Fibroblast of pulmonary artery (primary cell): ENCODE measurements at regions not wholly inside any gene's neighbourhood (a gene's known extent, or its start where the extent isn't known, plus 50 kb on each side); places are given as distances from the start of the nearest gene placed in this dataset.
"Not testable (repeated sequence)": the region's sequence is repeated elsewhere in the genome, so short reads cannot be mapped to it uniquely, and the experiment has no call there.

Experiments used
- DNase-seq: peaks from one replicate; pipeline ENCODE4 v3.0.0-alpha.2; 2010; ENCODE audit warnings: low read depth
- H3K4me3 ChIP-seq: replicated peaks from 2 replicates; pipeline ENCODE4 v1.5.1; 2011; ENCODE audit warnings: low read depth, mild to moderate bottlenecking, control low read depth, low read length, moderate library complexity
- TF ChIP-seq, protein P1 (sequence below): IDR thresholded peaks from 2 replicates; pipeline ENCODE4 v1.5.1; 2011; ENCODE audit warnings: mild to moderate bottlenecking, control low read depth, low read length, inconsistent platforms; ENCODE audit errors: missing control alignments

DNA sequence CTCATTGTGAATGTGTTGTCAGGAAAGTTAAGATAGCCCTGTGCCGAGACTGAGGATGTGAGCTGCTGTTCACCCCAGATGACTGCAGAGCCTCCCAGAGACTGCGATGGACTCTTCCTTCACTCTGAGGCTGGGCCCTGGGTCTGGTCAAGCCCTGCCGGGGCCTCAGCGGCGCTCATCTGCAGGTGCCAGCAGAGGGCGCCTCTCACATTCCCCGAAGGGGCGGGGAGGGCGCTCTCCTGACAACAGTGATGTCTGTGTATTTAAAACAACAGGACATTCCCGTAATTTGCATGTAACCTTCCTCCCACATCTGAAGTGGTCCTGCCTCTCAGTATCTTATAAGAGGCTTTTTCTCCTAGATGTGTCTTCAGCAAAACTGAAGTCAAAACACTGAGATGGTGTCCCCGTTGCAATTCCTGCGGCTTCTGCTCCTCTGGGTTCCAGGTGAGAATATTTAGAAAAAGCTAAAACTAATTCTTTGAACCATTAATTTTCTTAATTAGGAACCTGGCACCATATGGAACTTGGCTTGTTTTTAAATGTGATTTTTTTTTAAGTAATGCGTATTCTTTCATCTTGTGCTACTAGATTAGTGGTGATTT, 1377.9 kb downstream of the RPIA start:
- no peak for DNase-seq
- TF ChIP-seq, protein P1, sequence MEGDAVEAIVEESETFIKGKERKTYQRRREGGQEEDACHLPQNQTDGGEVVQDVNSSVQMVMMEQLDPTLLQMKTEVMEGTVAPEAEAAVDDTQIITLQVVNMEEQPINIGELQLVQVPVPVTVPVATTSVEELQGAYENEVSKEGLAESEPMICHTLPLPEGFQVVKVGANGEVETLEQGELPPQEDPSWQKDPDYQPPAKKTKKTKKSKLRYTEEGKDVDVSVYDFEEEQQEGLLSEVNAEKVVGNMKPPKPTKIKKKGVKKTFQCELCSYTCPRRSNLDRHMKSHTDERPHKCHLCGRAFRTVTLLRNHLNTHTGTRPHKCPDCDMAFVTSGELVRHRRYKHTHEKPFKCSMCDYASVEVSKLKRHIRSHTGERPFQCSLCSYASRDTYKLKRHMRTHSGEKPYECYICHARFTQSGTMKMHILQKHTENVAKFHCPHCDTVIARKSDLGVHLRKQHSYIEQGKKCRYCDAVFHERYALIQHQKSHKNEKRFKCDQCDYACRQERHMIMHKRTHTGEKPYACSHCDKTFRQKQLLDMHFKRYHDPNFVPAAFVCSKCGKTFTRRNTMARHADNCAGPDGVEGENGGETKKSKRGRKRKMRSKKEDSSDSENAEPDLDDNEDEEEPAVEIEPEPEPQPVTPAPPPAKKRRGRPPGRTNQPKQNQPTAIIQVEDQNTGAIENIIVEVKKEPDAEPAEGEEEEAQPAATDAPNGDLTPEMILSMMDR, result no peak
- no peak overlapping the region for H3K4me3 ChIP-seq

DNA sequence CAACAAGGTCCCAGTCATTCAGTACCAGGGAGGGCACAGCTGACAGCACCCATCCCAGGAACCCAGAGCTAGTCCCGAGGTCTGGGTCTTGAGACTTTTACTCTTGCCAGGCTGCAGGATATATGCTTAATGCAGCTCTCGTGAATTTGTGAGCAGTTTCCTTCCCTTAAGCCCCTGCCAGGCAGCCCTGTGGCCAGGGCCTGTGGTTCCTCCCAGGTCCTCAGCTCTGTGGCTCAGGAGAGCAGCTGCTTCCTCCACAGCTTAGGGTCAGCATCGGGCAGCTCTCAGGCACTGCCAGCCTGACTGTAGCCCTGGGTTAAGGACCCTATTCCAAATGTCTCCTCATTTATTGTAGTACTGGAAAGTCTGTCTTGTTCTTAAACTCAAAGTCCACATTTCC, 1384.8 kb downstream of the RPIA start:
- H3K4me3 ChIP-seq, result no peak overlapping the region
- TF ChIP-seq, protein P1, result no peak
- DNase-seq, result no peak

DNA sequence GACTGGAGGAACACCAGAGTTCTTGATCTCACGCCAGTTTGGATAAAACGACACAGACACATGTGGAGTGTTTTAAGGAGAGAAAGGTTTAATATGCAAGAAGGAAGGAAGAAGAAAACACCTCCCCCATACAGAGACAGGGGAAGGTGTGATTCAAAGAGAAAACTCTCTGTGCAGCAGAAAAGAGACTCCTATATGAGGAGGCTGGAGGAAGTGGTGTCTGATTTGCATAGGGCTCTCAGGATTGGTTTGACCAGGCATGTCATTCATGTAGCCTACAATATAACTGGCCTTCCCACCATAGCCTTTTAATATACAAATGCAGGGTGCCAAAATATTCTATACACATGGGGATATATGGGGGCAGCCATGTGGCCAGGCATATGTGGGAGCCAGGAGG, 1386.5 kb downstream of the RPIA start:
- no peak for DNase-seq
- TF ChIP-seq, protein P1, result no peak
- no peak overlapping the region for H3K4me3 ChIP-seq

DNA sequence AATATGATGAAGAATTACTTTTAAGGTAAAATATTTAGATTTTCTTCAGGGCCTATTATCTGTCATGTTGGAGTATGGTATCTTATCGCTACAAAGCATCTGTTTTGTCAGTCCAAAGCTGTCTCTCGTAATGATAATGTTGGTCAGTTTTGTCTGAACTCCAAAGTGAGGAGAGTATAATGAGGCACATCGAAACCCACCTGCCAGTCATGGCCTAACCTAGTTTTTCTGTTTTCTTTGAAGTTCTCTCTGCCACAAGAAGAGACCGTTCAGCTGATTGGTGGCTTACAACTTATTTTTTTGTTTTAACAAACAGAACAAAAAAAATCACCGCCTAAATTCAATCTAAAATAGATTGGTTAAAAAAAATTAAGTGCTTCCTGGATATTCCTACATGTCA, 1387.9 kb downstream of the RPIA start:
- no peak for DNase-seq
- TF ChIP-seq, protein P1, result no peak
- H3K4me3 ChIP-seq, result no peak overlapping the region

DNA sequence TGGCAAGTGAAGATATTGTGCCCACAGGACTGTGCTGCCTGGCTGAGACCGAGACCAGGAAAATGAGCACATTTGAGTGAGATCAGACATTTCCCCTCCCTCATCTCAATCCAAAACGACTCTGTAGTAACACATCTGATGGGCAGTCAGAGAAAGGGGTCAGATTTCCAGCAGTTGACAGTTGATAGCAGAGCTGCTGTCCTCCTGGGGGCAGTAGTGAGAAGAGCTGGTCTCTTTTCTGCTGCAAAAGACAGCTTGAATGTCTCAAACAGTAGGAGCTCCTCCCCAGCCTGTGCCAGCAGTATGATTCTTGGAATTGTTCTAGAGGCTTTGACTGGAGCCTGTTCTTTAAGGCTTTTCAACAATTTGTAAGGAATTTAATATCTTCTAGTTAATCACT, 1396.3 kb downstream of the RPIA start:
- not testable (repeated sequence) for H3K4me3 ChIP-seq, DNase-seq

DNA sequence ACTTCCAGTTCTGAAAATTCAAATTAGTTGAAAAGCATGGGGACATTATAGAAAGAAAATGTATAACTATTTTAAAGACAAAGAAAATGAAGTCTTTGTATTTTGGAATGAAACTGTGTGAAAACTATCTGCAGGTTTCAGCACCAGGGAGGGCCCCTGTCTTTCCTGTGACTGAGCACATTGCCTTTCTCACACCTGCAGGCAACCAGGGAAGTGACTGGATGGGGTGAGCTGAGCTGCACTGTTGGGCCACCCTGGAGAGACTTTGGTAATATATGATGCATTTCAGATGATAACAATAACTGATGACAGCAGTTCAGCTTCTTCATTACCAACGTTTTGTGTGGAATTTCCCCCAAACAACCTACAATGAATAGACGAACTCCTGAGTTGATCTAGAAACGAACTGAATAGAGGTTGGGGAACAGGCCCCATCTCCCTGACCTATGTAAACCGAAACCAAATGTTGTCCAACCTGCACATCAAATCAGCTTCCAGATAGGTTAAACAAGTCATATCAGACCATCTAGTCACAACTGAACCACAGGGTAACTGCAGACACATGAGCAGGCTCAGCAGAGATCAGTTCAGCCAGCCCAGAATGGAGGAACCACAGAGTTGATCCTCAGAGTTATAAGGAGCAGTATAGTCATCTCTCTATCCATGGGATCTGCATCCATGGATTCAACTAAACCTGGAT, 1402.2 kb downstream of the RPIA start:
- H3K4me3 ChIP-seq, DNase-seq: not testable (repeated sequence)

DNA sequence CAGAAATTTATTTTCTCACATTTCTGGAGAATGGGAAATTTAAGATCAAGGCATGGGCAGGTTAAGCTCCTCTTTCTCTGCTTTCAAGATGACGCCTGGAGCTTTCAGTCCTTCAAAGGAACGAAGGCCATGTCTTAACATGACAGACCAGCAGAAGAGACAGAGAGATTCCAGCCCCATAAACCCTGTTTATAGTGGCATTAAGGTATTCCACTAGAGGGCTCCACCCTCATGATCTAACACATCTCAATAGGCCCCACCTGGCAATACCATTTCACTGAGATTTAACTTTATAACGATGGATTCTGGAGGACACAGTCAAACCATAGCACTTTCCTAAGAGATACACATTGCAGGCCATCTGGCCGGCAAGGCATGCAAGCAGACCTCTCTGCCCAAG, 1406.1 kb downstream of the RPIA start:
- not testable (repeated sequence) for DNase-seq, H3K4me3 ChIP-seq

DNA sequence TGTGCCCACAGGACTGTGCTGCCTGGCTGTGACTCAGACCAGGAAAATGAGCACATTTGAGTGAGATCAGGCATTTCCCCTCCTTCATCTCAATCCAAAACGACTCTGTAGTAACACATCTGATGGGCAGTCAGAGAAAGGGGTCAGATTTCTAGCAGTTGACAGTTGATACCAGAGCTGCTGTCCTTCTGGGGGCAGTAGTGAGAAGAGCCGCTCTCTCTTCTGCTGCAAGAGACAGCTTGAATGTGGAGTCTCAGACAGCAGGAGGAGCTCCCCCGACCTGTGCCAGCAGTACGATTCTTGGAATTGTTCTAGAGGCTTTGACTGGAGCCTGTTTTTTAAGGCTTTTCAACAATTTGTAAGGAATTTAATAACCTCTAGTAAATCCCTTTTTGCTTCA, 1413.7 kb downstream of the RPIA start:
- H3K4me3 ChIP-seq, DNase-seq: not testable (repeated sequence)

DNA sequence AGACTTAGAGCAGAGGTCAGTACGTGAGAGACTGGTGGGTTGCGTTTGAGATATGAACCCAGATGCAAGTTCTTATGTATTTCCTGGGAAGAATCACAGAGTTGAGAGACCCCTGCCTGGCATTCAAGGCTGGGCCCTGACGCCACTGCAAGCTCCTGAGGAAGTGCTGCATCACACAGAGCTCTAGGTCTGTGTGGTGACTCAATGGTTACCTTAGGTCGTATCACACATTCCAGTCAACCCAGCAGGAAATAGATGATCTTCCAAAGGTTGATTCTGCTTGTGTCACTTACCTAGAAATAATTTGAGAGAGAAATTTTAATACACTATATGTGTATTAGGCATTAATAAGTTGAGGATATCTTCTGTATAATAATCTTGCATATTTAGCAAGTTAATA, 1431.9 kb downstream of the RPIA start:
- H3K4me3 ChIP-seq, DNase-seq: not testable (repeated sequence)

DNA sequence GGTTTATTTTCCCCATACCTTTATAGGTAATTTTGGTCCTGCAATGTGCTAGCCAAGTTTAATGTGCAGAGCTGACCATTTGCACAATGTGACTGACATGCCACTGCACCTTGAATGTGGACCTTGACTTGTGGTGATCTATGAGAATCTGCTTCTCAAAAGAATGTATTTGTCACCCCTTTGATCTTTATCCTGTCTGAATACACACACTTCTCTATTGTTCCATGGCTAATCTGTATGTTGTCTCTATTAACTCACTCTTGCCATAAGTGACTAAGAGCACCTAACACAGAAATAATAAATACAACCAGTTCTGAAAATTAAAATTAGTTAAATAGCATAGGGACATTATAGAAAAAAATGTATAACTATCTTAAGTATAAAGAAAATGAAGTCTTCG, 1447.6 kb downstream of the RPIA start:
- not testable (repeated sequence) for H3K4me3 ChIP-seq, DNase-seq

DNA sequence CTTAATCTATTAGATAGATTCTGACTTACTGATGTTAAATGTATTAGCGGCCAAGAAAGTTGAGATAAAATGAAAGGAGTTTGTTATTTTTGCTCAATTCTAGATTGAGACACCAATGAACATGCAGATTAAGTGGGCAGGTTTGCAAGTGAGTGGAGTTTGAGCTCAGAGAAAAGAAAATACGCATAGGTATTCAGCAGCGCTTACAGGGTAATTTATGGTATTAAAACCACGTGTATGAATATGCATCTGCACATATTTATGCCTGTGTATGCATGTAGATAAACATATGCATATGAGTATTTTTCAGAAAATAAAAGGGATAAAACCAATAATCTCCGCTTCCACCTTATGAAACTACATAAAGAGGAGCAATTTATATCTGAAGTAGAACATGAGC, 1450.1 kb downstream of the RPIA start:
- DNase-seq, H3K4me3 ChIP-seq: not testable (repeated sequence)

DNA sequence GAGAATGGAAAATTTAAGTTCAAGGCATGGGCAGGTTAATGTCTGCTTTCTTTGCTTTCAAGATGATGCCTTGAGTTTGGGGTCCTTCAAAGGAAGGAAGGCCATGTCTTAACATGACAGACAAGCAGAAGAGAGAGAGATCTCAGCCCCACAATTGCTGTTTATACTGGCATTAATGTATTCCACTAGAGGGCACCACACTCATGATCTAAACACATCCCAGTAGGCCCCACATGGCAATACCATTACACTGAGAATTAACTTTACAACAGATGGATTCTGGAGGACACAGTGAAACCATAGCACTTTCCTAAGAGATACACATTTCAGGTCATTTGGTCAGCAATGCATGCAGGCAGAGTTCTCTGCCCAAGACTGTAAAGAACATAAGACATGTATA, 1460.3 kb downstream of the RPIA start:
- not testable (repeated sequence) for DNase-seq, H3K4me3 ChIP-seq

DNA sequence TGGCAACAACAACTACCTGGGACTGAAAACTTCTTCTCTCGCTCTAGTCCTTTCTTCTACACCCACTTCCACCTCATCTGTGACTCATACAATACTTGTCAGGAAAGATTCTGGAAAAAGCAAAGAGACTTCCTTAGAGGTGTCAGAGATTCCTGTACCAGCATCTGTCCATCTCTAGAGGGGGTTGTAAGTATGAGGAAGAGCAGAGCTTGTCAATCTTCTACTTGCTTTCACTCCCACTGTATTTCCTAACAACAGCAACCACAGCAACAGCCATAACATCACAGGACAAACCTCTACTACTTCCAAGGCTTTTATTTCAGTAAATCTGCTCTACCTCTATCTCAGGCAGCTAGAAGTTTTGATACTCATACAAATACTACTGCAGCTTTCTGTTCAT, 1479.5 kb downstream of the RPIA start:
- not testable (repeated sequence) for H3K4me3 ChIP-seq, DNase-seq

DNA sequence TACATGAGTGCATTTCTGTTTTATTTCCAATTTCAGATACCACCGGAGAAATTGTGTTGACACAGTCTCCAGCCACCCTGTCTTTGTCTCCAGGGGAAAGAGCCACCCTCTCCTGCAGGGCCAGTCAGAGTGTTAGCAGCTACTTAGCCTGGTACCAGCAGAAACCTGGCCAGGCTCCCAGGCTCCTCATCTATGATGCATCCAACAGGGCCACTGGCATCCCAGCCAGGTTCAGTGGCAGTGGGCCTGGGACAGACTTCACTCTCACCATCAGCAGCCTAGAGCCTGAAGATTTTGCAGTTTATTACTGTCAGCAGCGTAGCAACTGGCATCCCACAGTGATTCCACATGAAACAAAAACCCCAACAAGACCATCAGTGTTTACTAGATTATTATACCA, 1481.6 kb downstream of the RPIA start:
- DNase-seq, H3K4me3 ChIP-seq: not testable (repeated sequence)

DNA sequence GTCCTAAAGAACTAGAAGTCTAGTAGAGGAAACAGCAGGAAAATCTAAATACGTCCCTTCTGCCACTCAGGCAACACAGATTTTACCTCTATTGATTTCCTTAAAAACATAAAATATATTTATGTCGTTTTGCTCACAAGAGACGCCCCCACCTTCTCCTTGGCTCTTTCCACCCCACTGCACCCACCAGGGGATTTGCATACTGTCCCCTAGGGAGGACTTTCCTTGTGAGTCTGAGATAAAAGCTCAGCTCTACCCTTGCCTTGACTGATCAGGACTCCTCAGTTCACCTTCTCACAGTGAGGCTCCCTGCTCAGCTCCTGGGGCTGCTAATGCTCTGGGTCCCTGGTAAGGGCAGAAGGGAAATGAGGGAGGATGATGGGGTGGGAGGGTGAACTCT, 1488.1 kb downstream of the RPIA start:
- not testable (repeated sequence) for DNase-seq

More for the DNA sequence above, 1488.1 kb downstream of the RPIA start:
- not testable (repeated sequence) for H3K4me3 ChIP-seq
